Fibroblast of lung (primary cell): ENCODE measurements at regions not wholly inside any gene's neighbourhood (a gene's known extent, or its start where the extent isn't known, plus 50 kb on each side); places are given as distances from the start of the nearest gene placed in this dataset.

ENCODE experiments used
- DNase-seq, 2 donors: peaks; one replicate each; pipeline versions ENCODE4 v3.0.0 to v3.0.0-alpha.2; 2010; ENCODE audit warnings: low read depth in 2 of 2
- H2AFZ ChIP-seq: 2 replicates; pipeline ENCODE4 v1.5.1; 2012; ENCODE audit warnings: low read length, control low read depth, inconsistent platforms
- H3K27ac ChIP-seq: 2 replicates; pipeline ENCODE4 v1.5.1; 2011; ENCODE audit warnings: low read length, control low read depth; ENCODE audit not compliant: insufficient read depth
- H3K27me3 ChIP-seq: 2 replicates; pipeline ENCODE4 v1.5.1; 2011; ENCODE audit warnings: mild to moderate bottlenecking, low read length; ENCODE audit not compliant: control insufficient read depth, insufficient read depth
- H3K36me3 ChIP-seq: 2 replicates; pipeline ENCODE4 v1.5.1; 2011; ENCODE audit warnings: low read length; ENCODE audit not compliant: control insufficient read depth, insufficient read depth
- H3K4me1 ChIP-seq: 2 replicates; pipeline ENCODE4 v1.5.1; 2011; ENCODE audit warnings: low read length; ENCODE audit not compliant: control insufficient read depth, insufficient read depth; ENCODE audit errors: extremely low read depth
- H3K4me2 ChIP-seq: 2 replicates; pipeline ENCODE4 v1.5.1; 2011; ENCODE audit warnings: low read length, control low read depth; ENCODE audit not compliant: insufficient read depth; ENCODE audit errors: extremely low read depth
- H3K4me3 ChIP-seq, 4 experiments: fragments of 200-600 bp in 1 of 4; sonication (generic) in 1 of 4; replicated peaks in 1 of 4; 2 replicates each; pipeline ENCODE4 v1.5.1; 2011 to 2016; ENCODE audit warnings: low read length in 4 of 4, low read depth in 3 of 4, mild to moderate bottlenecking in 3 of 4, control low read depth in 2 of 4, inconsistent platforms in 1 of 4, mixed read lengths in 1 of 4; ENCODE audit not compliant: insufficient read depth in 1 of 4; ENCODE audit errors: control extremely low read depth in 1 of 4
- H3K79me2 ChIP-seq: 2 replicates; pipeline ENCODE4 v1.5.1; 2012; ENCODE audit warnings: mild to moderate bottlenecking, low read length, inconsistent platforms; ENCODE audit not compliant: control insufficient read depth, insufficient read depth
- H3K9ac ChIP-seq: 2 replicates; pipeline ENCODE4 v1.5.1; 2011; ENCODE audit warnings: mild to moderate bottlenecking, low read length, control low read depth; ENCODE audit not compliant: insufficient read depth
- H3K9me3 ChIP-seq: 2 replicates; pipeline ENCODE4 v1.5.1; 2012; ENCODE audit warnings: low read depth, low read length; ENCODE audit not compliant: control insufficient read depth, insufficient read depth
- H4K20me1 ChIP-seq: 2 replicates; pipeline ENCODE4 v1.5.1; 2011; ENCODE audit warnings: low read length; ENCODE audit not compliant: control insufficient read depth, insufficient read depth; ENCODE audit errors: extremely low read depth
- CTCF ChIP-seq, 2 donors: IDR thresholded peaks in 1 of 2; conservative IDR thresholded peaks in 1 of 2; 1 replicate in 1 of 2; 2 replicates in 1 of 2; pipeline ENCODE4 v1.5.1; 2011 to 2012; ENCODE audit warnings: low read length in 2 of 2, control low read depth in 1 of 2, inconsistent platforms in 1 of 2, low read depth in 1 of 2, mild to moderate bottlenecking in 1 of 2
- EZH2 ChIP-seq: IDR thresholded peaks from 2 replicates; pipeline ENCODE4 v1.5.1; 2012; ENCODE audit warnings: low read length, control low read depth, mild to moderate bottlenecking; ENCODE audit errors: missing control alignments

GRCh38 chr16:77117707-77118106 lies 73.3 kb upstream of the MON1B start:
- Histone ChIP-seq H3K79me2 (no peaks in the 10 kb centered on the region), H3K4me3 (no peak overlapping the region), H3K4me2 (no peak overlapping the region), H3K36me3 (no peaks in the 10 kb centered on the region), H3K27ac (no peak overlapping the region), H3K9me3 (no peaks in the 10 kb centered on the region), H4K20me1 (no peaks in the 10 kb centered on the region), H3K4me1 (no peaks in the 10 kb centered on the region), H2AFZ (no peak overlapping the region), H3K9ac (no peak overlapping the region), H3K27me3 (no peaks in the 10 kb centered on the region)
- TF ChIP-seq CTCF (conservative IDR thresholded peaks at IDR 0.05 in 1 of 2, IDR thresholded peaks at IDR 0.05 in 1 of 2; ENCODE audit: low read depth in 1 of 2, low read length in 2 of 2) = no peak
- TF ChIP-seq EZH2 = no peak
- DNase-seq = no peak

GRCh38 chr16:77131398-77131797 lies 59.6 kb upstream of the MON1B start:
- DNase-seq = no peak
- no peak for TF ChIP-seq EZH2
- TF ChIP-seq CTCF (conservative IDR thresholded peaks at IDR 0.05 in 1 of 2, IDR thresholded peaks at IDR 0.05 in 1 of 2; ENCODE audit: low read depth in 1 of 2, low read length in 2 of 2) = no peak
- Histone ChIP-seq H3K27ac (no peak overlapping the region), H4K20me1 (no peaks in the 10 kb centered on the region), H3K4me2 (no peak overlapping the region), H3K27me3 (no peaks in the 10 kb centered on the region), H3K9me3 (no peaks in the 10 kb centered on the region), H3K4me3 (no peak overlapping the region), H2AFZ (no peak overlapping the region), H3K79me2 (no peaks in the 10 kb centered on the region), H3K4me1 (no peaks in the 10 kb centered on the region), H3K9ac (no peak overlapping the region), H3K36me3 (no peaks in the 10 kb centered on the region)

GRCh38 chr16:77132051-77132618 lies 58.9 kb upstream of the MON1B start:
- H4K20me1 ChIP-seq = no peaks in the 10 kb centered on the region
- H3K4me3 ChIP-seq = no peak overlapping the region
- no peak overlapping the region for H3K4me2 ChIP-seq
- no peak overlapping the region for H3K9ac ChIP-seq
- H3K27ac ChIP-seq = no peak overlapping the region
- H3K27me3 ChIP-seq = no peaks in the 10 kb centered on the region
- H3K79me2 ChIP-seq = no peaks in the 10 kb centered on the region
- no peak for TF ChIP-seq CTCF (conservative IDR thresholded peaks at IDR 0.05 in 1 of 2, IDR thresholded peaks at IDR 0.05 in 1 of 2; ENCODE audit: low read depth in 1 of 2, low read length in 2 of 2)
- no peak for TF ChIP-seq EZH2
- H3K36me3 ChIP-seq = no peaks in the 10 kb centered on the region
- H3K9me3 ChIP-seq = no peaks in the 10 kb centered on the region
- H3K4me1 ChIP-seq = no peaks in the 10 kb centered on the region
- no peak for DNase-seq
- H2AFZ ChIP-seq = no peak overlapping the region
